K562 (cell line): ENCODE measurements at regions not wholly inside any gene's neighbourhood (a gene's known extent, or its start where the extent isn't known, plus 50 kb on each side); places are given as distances from the start of the nearest gene placed in this dataset.

Source experiments
- ATF2 ChIP-seq: sonication (generic); formaldehyde crosslinking; IDR thresholded peaks from 2 replicates; pipeline ENCODE4 v1.8.1; 2022; ENCODE audit warnings: missing genetic modification reagents
- ATF6 ChIP-seq: sonication (generic); formaldehyde crosslinking; IDR thresholded peaks from 2 replicates; pipeline ENCODE4 v1.4.0; 2020; ENCODE audit warnings: mild to moderate bottlenecking, missing genetic modification reagents
- CTCF ChIP-seq, 3 experiments: IDR thresholded peaks in 2 of 3; conservative IDR thresholded peaks in 1 of 3; 2 replicates each; pipeline ENCODE4 v1.5.1; 2011 to 2012; ENCODE audit warnings: low read length in 3 of 3, mild to moderate bottlenecking in 3 of 3, control low read depth in 2 of 3, improper control_type of control experiment in 1 of 3, inconsistent platforms in 1 of 3, low read depth in 1 of 3, mixed read lengths in 1 of 3, moderate library complexity in 1 of 3; ENCODE audit not compliant: insufficient read depth in 2 of 3
- FOXK1 ChIP-seq: sonication (generic); formaldehyde crosslinking; IDR thresholded peaks from 2 replicates; pipeline ENCODE4 v1.8.0; 2022; ENCODE audit warnings: missing genetic modification reagents, mild to moderate bottlenecking, borderline replicate concordance
- MLX ChIP-seq, 2 experiments: fragments of 450-650 bp in 1 of 2; sonication (generic) in 1 of 2; formaldehyde crosslinking; conservative IDR thresholded peaks; 2 replicates each; pipeline versions ENCODE4 v1.4.0 to v1.8.1; 2020 to 2022; ENCODE audit warnings: mild to moderate bottlenecking in 1 of 2, missing genetic modification reagents in 1 of 2
- MXI1 ChIP-seq: IDR thresholded peaks from 2 replicates; pipeline ENCODE4 v1.6.1; 2011; ENCODE audit warnings: low read depth, mild to moderate bottlenecking, improper control_type of control experiment, low read length
- MYC ChIP-seq, 2 experiments: fragments of 250-450 bp in 1 of 2; sonication (Bioruptor Pico) in 1 of 2; IDR thresholded peaks; 2 replicates each; pipeline versions ENCODE4 v1.5.1 to v1.6.1; 2012 to 2021; ENCODE audit warnings: low read depth in 2 of 2, borderline replicate concordance in 1 of 2, improper control_type of control experiment in 1 of 2, low read length in 1 of 2, mild to moderate bottlenecking in 1 of 2, moderate library complexity in 1 of 2
- MYNN ChIP-seq, 2 experiments: sonication (generic); formaldehyde crosslinking in 1 of 2; IDR thresholded peaks; 2 replicates each; pipeline versions ENCODE4 v1.5.0 to v1.6.1; 2016 to 2020; ENCODE audit warnings: antibody characterized with exemption in 1 of 2, missing genetic modification reagents in 1 of 2
- NR2C2 ChIP-seq, 2 experiments: fragments of 200-800 bp in 1 of 2; sonication (Bioruptor generic) in 1 of 2; sonication (generic) in 1 of 2; formaldehyde crosslinking in 1 of 2; IDR thresholded peaks; 2 replicates each; pipeline versions ENCODE4 v1.6.1 to v1.8.0; 2016 to 2022; ENCODE audit warnings: mild to moderate bottlenecking in 1 of 2, missing compliant biosample characterization in 1 of 2, missing genetic modification characterization in 1 of 2, missing genetic modification reagents in 1 of 2
- POLR2A ChIP-seq: fragments of 450-650 bp; conservative IDR thresholded peaks from 2 replicates; pipeline ENCODE4 v1.6.1; 2016
- REST ChIP-seq, 2 experiments: fragments of 450-650 bp; formaldehyde crosslinking in 1 of 2; IDR thresholded peaks; 2 replicates each; pipeline versions ENCODE4 v1.4.0 to v1.6.1; 2014 to 2020; ENCODE audit warnings: mild to moderate bottlenecking in 2 of 2, borderline replicate concordance in 1 of 2, low read depth in 1 of 2
- SP2 ChIP-seq: IDR thresholded peaks from 2 replicates; pipeline ENCODE4 v1.6.1; 2011; ENCODE audit warnings: mild to moderate bottlenecking, low read depth, low read length, moderate library complexity; ENCODE audit not compliant: poor library complexity, severe bottlenecking; ENCODE audit errors: extremely low read depth

GRCh38 chr11:67780056-67780455, 105.6 kb upstream of the ALDH3B2 start:
- no peak for TF ChIP-seq CTCF (IDR thresholded peaks at IDR 0.05 in 2 of 3, conservative IDR thresholded peaks at IDR 0.05 in 1 of 3; ENCODE audit: insufficient read depth in 2 of 3, low read depth in 1 of 3, low read length in 3 of 3)
- no peak for TF ChIP-seq SP2
- no peak for TF ChIP-seq POLR2A
- TF ChIP-seq ATF6 (CRISPR knock-in tag), result no peak
- TF ChIP-seq MYNN (IDR thresholded peaks at IDR 0.05), result no peak
- TF ChIP-seq MYNN (CRISPR knock-in tag; IDR thresholded peaks at IDR 0.05), result no peak
- no peak for TF ChIP-seq FOXK1 (CRISPR knock-in tag)
- TF ChIP-seq REST (IDR thresholded peaks at IDR 0.05; ENCODE audit: borderline replicate concordance), result no peak
- TF ChIP-seq REST (CRISPR knock-in tag; IDR thresholded peaks at IDR 0.05; ENCODE audit: low read depth), result no peak
- TF ChIP-seq MYC (IDR thresholded peaks at IDR 0.05; ENCODE audit: low read depth, low read length), result no peak
- TF ChIP-seq MYC (CRISPR knock-in tag; IDR thresholded peaks at IDR 0.05; ENCODE audit: borderline replicate concordance, low read depth), result no peak
- TF ChIP-seq MLX (CRISPR knock-in tag; conservative IDR thresholded peaks at IDR 0.05), result no peak
- no peak for TF ChIP-seq MXI1
- TF ChIP-seq ATF2 (CRISPR knock-in tag), result no peak
- TF ChIP-seq NR2C2 (CRISPR knock-in tag; IDR thresholded peaks at IDR 0.05), result no peak
- no peak for TF ChIP-seq NR2C2 (tag; IDR thresholded peaks at IDR 0.05)
